ENCODE measurements at regions not wholly inside any gene's neighbourhood (a gene's known extent, or its start where the extent isn't known, plus 50 kb on each side); places are given as distances from the start of the nearest gene placed in this dataset.

GRCh38 chr3:150323770-150324169, 84.3 kb upstream of the TSC22D2 start:
- TF ChIP-seq CTCF (IDR thresholded peaks at IDR 0.05; ENCODE audit: insufficient read depth, low read length, poor library complexity, severe bottlenecking) (no peak), EZH2phosphoT487 (conservative IDR thresholded peaks at IDR 0.05; ENCODE audit: low read length) (no peak)
